ENCODE measurements at regions not wholly inside any gene's neighbourhood (a gene's known extent, or its start where the extent isn't known, plus 50 kb on each side); places are given as distances from the start of the nearest gene placed in this dataset.

DNA sequence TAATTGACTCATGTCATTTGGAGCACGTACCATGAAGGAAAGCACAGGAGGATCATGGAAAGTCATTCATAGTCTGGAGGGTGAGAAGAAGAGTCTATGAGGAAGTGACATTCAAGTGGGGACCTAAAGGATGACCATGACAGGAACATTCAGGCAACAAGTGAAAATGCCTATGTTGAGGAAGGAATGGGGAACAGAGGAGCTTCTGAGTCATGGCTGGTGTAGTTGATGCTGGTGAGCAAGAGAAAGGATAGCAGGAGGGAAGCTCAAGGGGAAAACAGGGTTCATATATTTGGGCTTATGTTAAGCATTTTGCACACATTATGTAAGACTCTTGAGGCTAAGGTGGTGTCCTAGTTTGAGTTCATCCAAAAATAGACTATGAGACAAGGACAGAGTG, 318.6 kb downstream of the HNRNPD start:
- H2AFZ ChIP-seq (ENCODE audit: insufficient read depth, low read depth, low read length, poor library complexity, severe bottlenecking), result no peak overlapping the region
- H3K27ac ChIP-seq (ENCODE audit: low read depth in 1 of 2, low read length in 2 of 2), result no peak overlapping the region
- Mint-ChIP-seq H3K4me1 (no peaks in the 10 kb centered on the region), H3K27ac (no peak overlapping the region), H3K4me3 (no peak overlapping the region), H3K9me3 (peaks cover 0 to 5% (median 0%) of the 10 kb centered on the region in 7 donors), H3K27me3 (ENCODE audit: low read depth in 3 of 3) (peaks cover 2 to 6% (median 4%) of the 10 kb centered on the region in 3 donors), H3K36me3 (no peaks in the 10 kb centered on the region)
- no CpG with 5 or more reads among the region's 1 CpG for WGBS (ENCODE audit: insufficient coverage)
- H3K9ac ChIP-seq (ENCODE audit: insufficient read depth, low read length, poor library complexity, severe bottlenecking), result no peak overlapping the region
- H3K27me3 ChIP-seq (ENCODE audit: control insufficient read depth in 2 of 2, insufficient read depth in 2 of 2, low read length in 2 of 2), result no peaks in the 10 kb centered on the region
- no peaks in the 10 kb centered on the region for H3K79me2 ChIP-seq (ENCODE audit: insufficient read depth, low read length)
- no peaks in the 10 kb centered on the region for H4K20me1 ChIP-seq (ENCODE audit: insufficient read depth, low read length)
- no peak overlapping the region for H3K4me3 ChIP-seq (replicated peaks in 1 of 3; ENCODE audit: low read depth in 2 of 3, low read length in 3 of 3)
- H3K4me2 ChIP-seq (replicated peaks; ENCODE audit: extremely low read depth, low read length, poor library complexity, severe bottlenecking), result no peak overlapping the region
- H3K36me3 ChIP-seq (replicated peaks in 1 of 2; ENCODE audit: control insufficient read depth in 1 of 2, insufficient read depth in 2 of 2, low read length in 2 of 2), result no peaks in the 10 kb centered on the region
- H3K9me3 ChIP-seq (replicated peaks in 1 of 2; ENCODE audit: control insufficient read depth in 1 of 2, insufficient read depth in 1 of 2, low read length in 2 of 2), result no peaks in the 10 kb centered on the region
- intact Hi-C loops (cut with micrococcal nuclease), result no loop called here
- DNase-seq, result peak in 1 of 3 donors; percentile 6
- no peaks in the 10 kb centered on the region for H3K4me1 ChIP-seq (ENCODE audit: control insufficient read depth in 1 of 2, insufficient read depth in 2 of 2, low read length in 2 of 2)
- TF ChIP-seq CTCF (IDR thresholded peaks at IDR 0.05), result no peak

- TF ChIP-seq CTCF (IDR thresholded peaks at IDR 0.05), result no peak
- Mint-ChIP-seq H3K4me1 (no peaks in the 10 kb centered on the region), H3K4me3 (no peak overlapping the region), H3K27me3 (ENCODE audit: low read depth in 3 of 3) (peaks cover 1 to 6% (median 2%) of the 10 kb centered on the region in 3 donors), H3K36me3 (no peaks in the 10 kb centered on the region), H3K27ac (no peak overlapping the region), H3K9me3 (peaks cover 0 to 5% (median 0%) of the 10 kb centered on the region in 7 donors)
- DNase-seq, result no peak
- Histone ChIP-seq H3K79me2 (ENCODE audit: insufficient read depth, low read length) (no peaks in the 10 kb centered on the region), H3K36me3 (replicated peaks in 1 of 2; ENCODE audit: control insufficient read depth in 1 of 2, insufficient read depth in 2 of 2, low read length in 2 of 2) (no peaks in the 10 kb centered on the region), H3K4me2 (replicated peaks; ENCODE audit: extremely low read depth, low read length, poor library complexity, severe bottlenecking) (no peak overlapping the region), H4K20me1 (ENCODE audit: insufficient read depth, low read length) (no peaks in the 10 kb centered on the region), H3K9me3 (replicated peaks in 1 of 2; ENCODE audit: control insufficient read depth in 1 of 2, insufficient read depth in 1 of 2, low read length in 2 of 2) (no peaks in the 10 kb centered on the region), H3K9ac (ENCODE audit: insufficient read depth, low read length, poor library complexity, severe bottlenecking) (no peak overlapping the region), H3K4me1 (ENCODE audit: control insufficient read depth in 1 of 2, insufficient read depth in 2 of 2, low read length in 2 of 2) (no peaks in the 10 kb centered on the region), H3K27ac (ENCODE audit: low read depth in 1 of 2, low read length in 2 of 2) (no peak overlapping the region), H3K4me3 (replicated peaks in 1 of 3; ENCODE audit: low read depth in 2 of 3, low read length in 3 of 3) (no peak overlapping the region), H3K27me3 (ENCODE audit: control insufficient read depth in 2 of 2, insufficient read depth in 2 of 2, low read length in 2 of 2) (no peaks in the 10 kb centered on the region), H2AFZ (ENCODE audit: insufficient read depth, low read depth, low read length, poor library complexity, severe bottlenecking) (no peak overlapping the region)
- 94% methylated on average over 2 of the region's 2 CpGs for WGBS (ENCODE audit: insufficient coverage)
- intact Hi-C loops (cut with micrococcal nuclease), result no loop called here
Measured at GRCh38 chr4:82053396-82053795, 320.4 kb downstream of the HNRNPD start.

Measured in CD14-positive monocyte (primary cell).